HepG2 (cell line): ENCODE measurements at regions not wholly inside any gene's neighbourhood (a gene's known extent, or its start where the extent isn't known, plus 50 kb on each side); places are given as distances from the start of the nearest gene placed in this dataset.

ENCODE experiments used
- ATAC-seq: fragments of 200-7000 bp; cut with Tn5 transposase; 3 replicates; pipeline ENCODE4 v1.9.1; 2020; ENCODE audit warnings: mild to moderate bottlenecking, moderate library complexity
- BruUV-seq: library from RNA; stranded (reverse); fragments of 400-500 nt; replicated peaks from 2 replicates; lab custom pipeline; 2021; lab: Mats Ljungman, UMichigan
- CTCF ChIA-PET: fragments of 300-600 bp; formaldehyde crosslinking; extraction: SDS; loops from one replicate; lab custom pipeline; 2021; ENCODE audit warnings: low total read pairs, inconsistent platforms, low intra/inter-chr PET ratio; lab: Yijun Ruan, JAX
- POLR2A ChIA-PET: fragments of 350-600 bp; sonication (Branson Sonifier 250); formaldehyde crosslinking; loops from one replicate; lab custom pipeline; 2020; ENCODE audit warnings: antibody characterized with exemption, inconsistent platforms; lab: Yijun Ruan, JAX
- DNase-seq: peaks from one replicate; pipeline ENCODE4 v3.0.0-alpha.2; 2015; ENCODE audit warnings: low spot score
- FAIRE-seq: peaks from 3 replicates; lab custom pipeline; 2011; peaks lifted over from hg19 to GRCh38; lab: Jason Lieb, UNC
- H2AFZ ChIP-seq: one replicate; pipeline ENCODE4 v1.6.1; 2011; ENCODE audit warnings: low read length, inconsistent platforms
- H3K27ac ChIP-seq: fragments of 300-600 bp; 3 replicates; pipeline ENCODE4 v1.8.0; 2011; ENCODE audit warnings: mixed run types, mild to moderate bottlenecking, mixed read lengths, low read length, inconsistent platforms; ENCODE audit not compliant: insufficient read depth; ENCODE audit errors: extremely low read length
- H3K27me3 ChIP-seq, 2 experiments: fragments of 200-600 bp in 1 of 2; 2 replicates in 1 of 2; 3 replicates in 1 of 2; pipeline versions ENCODE4 v1.6.0 to v1.8.0; 2011; ENCODE audit warnings: low read length in 2 of 2, mild to moderate bottlenecking in 2 of 2, moderate library complexity in 2 of 2, inconsistent platforms in 1 of 2; ENCODE audit not compliant: insufficient read depth in 2 of 2, control insufficient read depth in 1 of 2
- H3K36me3 ChIP-seq, 2 experiments: fragments of 200-600 bp in 1 of 2; replicated peaks in 1 of 2; 2 replicates in 1 of 2; 3 replicates in 1 of 2; pipeline versions ENCODE4 v1.5.1 to v1.8.0; 2011; ENCODE audit warnings: low read length in 2 of 2, inconsistent platforms in 1 of 2; ENCODE audit not compliant: insufficient read depth in 2 of 2, control insufficient read depth in 1 of 2
- H3K4me1 ChIP-seq: 2 replicates; pipeline ENCODE4 v1.5.1; 2012; ENCODE audit warnings: low read length, inconsistent platforms; ENCODE audit not compliant: insufficient read depth
- H3K4me2 ChIP-seq: 2 replicates; pipeline ENCODE4 v1.6.0; 2011; ENCODE audit warnings: low read depth, low read length, inconsistent platforms
- H3K4me3 ChIP-seq, 3 experiments: fragments of 200-600 bp in 1 of 3; sonication (generic), shearing (Covaris generic) in 1 of 3; replicated peaks in 1 of 3; 2 replicates each; pipeline ENCODE4 v1.5.1; 2011 to 2016; ENCODE audit warnings: low read length in 3 of 3, inconsistent platforms in 2 of 3, low read depth in 2 of 3, mild to moderate bottlenecking in 2 of 3, control low read depth in 1 of 3, mixed read lengths in 1 of 3; ENCODE audit not compliant: insufficient read depth in 1 of 3
- H3K79me2 ChIP-seq: one replicate; pipeline ENCODE4 v1.6.1; 2011; ENCODE audit warnings: low read length, inconsistent platforms; ENCODE audit not compliant: insufficient read depth
- H3K9ac ChIP-seq: 2 replicates; pipeline ENCODE4 v1.6.0; 2011; ENCODE audit warnings: mild to moderate bottlenecking, low read depth, low read length, inconsistent platforms; ENCODE audit not compliant: insufficient read depth
- H3K9me3 ChIP-seq: 2 replicates; pipeline ENCODE4 v1.5.1; 2012; ENCODE audit warnings: mild to moderate bottlenecking, low read length
- H4K20me1 ChIP-seq: 2 replicates; pipeline ENCODE4 v1.6.0; 2011; ENCODE audit warnings: inconsistent platforms, mild to moderate bottlenecking, low read length, moderate library complexity; ENCODE audit not compliant: insufficient read depth
- CBFB ChIP-seq: sonication (generic); formaldehyde crosslinking; IDR thresholded peaks from 2 replicates; pipeline ENCODE4 v1.4.0; 2020; ENCODE audit warnings: missing genetic modification reagents
- CHD2 ChIP-seq: IDR thresholded peaks from 2 replicates; pipeline ENCODE4 v1.6.1; 2011; ENCODE audit warnings: low read depth, low read length, improper control_type of control experiment
- ELK4 ChIP-seq: sonication (generic); formaldehyde crosslinking; IDR thresholded peaks from 2 replicates; pipeline ENCODE4 v1.9.0; 2021; ENCODE audit warnings: missing genetic modification reagents, borderline replicate concordance
- ETS1 ChIP-seq: sonication (generic); formaldehyde crosslinking; IDR thresholded peaks from 2 replicates; pipeline ENCODE4 v1.4.0; 2020; ENCODE audit warnings: missing genetic modification reagents
- FOXA1 ChIP-seq, 2 experiments: fragments of 450-650 bp in 1 of 2; sonication (generic) in 1 of 2; formaldehyde crosslinking in 1 of 2; IDR thresholded peaks; 2 replicates each; pipeline versions ENCODE4 v1.4.0 to v1.6.1; 2016 to 2020; ENCODE audit warnings: missing genetic modification reagents in 1 of 2
- PHF21A ChIP-seq: sonication (generic); formaldehyde crosslinking; IDR thresholded peaks from 2 replicates; pipeline ENCODE4 v1.5.0; 2020; ENCODE audit warnings: mild to moderate bottlenecking, missing genetic modification reagents
- RORA ChIP-seq: sonication (generic); formaldehyde crosslinking; IDR thresholded peaks from 2 replicates; pipeline ENCODE4 v1.5.0; 2020; ENCODE audit warnings: mild to moderate bottlenecking, missing genetic modification reagents, moderate library complexity
- SP2 ChIP-seq: sonication (generic); formaldehyde crosslinking; IDR thresholded peaks from 2 replicates; pipeline ENCODE4 v1.5.1; 2020; ENCODE audit warnings: mild to moderate bottlenecking, missing genetic modification reagents
- ZNF503 ChIP-seq: sonication (generic); formaldehyde crosslinking; IDR thresholded peaks from 2 replicates; pipeline ENCODE4 v1.4.0; 2020; ENCODE audit warnings: missing genetic modification reagents
- ZNF552 ChIP-seq: sonication (generic); formaldehyde crosslinking; IDR thresholded peaks from 2 replicates; pipeline ENCODE4 v1.9.0; 2022; ENCODE audit warnings: missing genetic modification reagents, mild to moderate bottlenecking, borderline replicate concordance
- ZNF558 ChIP-seq: sonication (generic); formaldehyde crosslinking; IDR thresholded peaks from 2 replicates; pipeline ENCODE4 v1.9.0; 2022; ENCODE audit warnings: mild to moderate bottlenecking, missing genetic modification reagents, borderline replicate concordance
- ZNF713 ChIP-seq: sonication (generic); formaldehyde crosslinking; IDR thresholded peaks from 2 replicates; pipeline ENCODE4 v1.4.0; 2020; ENCODE audit warnings: mild to moderate bottlenecking, missing genetic modification reagents
- WGBS: methylation state at CpG from one replicate; pipeline ENCODE4 v1.1.6; 2017; ENCODE audit warnings: low lambda C conversion rate; 5-methylcytosine and 5-hydroxymethylcytosine counted together
- in situ Hi-C: cut with HindIII; loops from 2 replicates; pipeline ENCODE4 v1.10.0; 2017; ENCODE audit warnings: low pct_unique_long_range_greater_than_20kb; ENCODE audit not compliant: extremely low pct_ligation_motif_present
- intact Hi-C: fragments of 100-400 bp; cut with micrococcal nuclease; formaldehyde crosslinking; loops from one replicate; pipeline ENCODE4 v1.10.0; 2022; ENCODE audit not compliant: unreplicated experiment
- TF ChIP-seq, protein P1 (sequence below): sonication (generic); formaldehyde crosslinking; IDR thresholded peaks from 2 replicates; pipeline ENCODE4 v1.4.0; 2020; ENCODE audit warnings: missing genetic modification reagents
- TF ChIP-seq, protein P2 (sequence below): IDR thresholded peaks from 2 replicates; pipeline ENCODE4 v1.6.1; 2016

DNA sequence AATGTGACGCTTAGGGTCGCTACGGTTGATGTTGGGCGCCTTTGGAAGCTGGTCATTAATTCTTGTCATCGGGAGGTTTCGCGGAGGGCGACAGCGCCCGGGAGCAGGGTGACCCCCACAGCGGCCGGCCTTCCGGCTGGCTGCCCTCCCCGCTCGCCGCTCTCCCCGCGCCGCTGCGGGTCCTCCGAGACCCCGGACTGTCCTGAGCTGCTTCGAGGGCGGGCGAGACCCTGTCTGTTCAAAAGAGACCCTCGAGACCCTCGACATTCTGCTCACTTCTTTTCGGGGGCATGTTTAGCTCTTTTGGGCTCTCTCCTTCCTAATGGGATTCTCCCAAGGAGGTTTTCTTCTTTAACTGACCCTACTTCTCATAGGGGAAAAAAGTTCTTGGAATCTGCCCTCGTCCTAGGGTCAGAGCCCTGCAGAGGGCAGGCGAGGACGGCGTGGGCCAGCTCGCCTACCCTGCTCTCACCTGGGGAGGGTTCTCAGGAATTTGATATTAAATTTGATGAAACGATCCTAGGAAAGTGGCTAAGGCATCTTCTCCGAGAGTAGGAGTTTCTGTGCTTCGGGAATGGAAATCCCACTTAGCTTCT is 257.0 kb downstream of the OTUD1 start:
- no peak for FAIRE-seq
- TF ChIP-seq PHF21A (CRISPR knock-in tag): no peak
- TF ChIP-seq ETS1: no peak
- TF ChIP-seq ZNF713 (CRISPR knock-in tag): no peak
- TF ChIP-seq CHD2: no peak
- TF ChIP-seq SP2 (CRISPR knock-in tag): no peak
- TF ChIP-seq ZNF503 (CRISPR knock-in tag): no peak
- TF ChIP-seq, protein P1, sequence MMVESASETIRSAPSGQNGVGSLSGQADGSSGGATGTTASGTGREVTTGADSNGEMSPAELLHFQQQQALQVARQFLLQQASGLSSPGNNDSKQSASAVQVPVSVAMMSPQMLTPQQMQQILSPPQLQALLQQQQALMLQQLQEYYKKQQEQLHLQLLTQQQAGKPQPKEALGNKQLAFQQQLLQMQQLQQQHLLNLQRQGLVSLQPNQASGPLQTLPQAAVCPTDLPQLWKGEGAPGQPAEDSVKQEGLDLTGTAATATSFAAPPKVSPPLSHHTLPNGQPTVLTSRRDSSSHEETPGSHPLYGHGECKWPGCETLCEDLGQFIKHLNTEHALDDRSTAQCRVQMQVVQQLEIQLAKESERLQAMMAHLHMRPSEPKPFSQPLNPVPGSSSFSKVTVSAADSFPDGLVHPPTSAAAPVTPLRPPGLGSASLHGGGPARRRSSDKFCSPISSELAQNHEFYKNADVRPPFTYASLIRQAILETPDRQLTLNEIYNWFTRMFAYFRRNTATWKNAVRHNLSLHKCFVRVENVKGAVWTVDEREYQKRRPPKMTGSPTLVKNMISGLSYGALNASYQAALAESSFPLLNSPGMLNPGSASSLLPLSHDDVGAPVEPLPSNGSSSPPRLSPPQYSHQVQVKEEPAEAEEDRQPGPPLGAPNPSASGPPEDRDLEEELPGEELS: no peak
- TF ChIP-seq, protein P2, sequence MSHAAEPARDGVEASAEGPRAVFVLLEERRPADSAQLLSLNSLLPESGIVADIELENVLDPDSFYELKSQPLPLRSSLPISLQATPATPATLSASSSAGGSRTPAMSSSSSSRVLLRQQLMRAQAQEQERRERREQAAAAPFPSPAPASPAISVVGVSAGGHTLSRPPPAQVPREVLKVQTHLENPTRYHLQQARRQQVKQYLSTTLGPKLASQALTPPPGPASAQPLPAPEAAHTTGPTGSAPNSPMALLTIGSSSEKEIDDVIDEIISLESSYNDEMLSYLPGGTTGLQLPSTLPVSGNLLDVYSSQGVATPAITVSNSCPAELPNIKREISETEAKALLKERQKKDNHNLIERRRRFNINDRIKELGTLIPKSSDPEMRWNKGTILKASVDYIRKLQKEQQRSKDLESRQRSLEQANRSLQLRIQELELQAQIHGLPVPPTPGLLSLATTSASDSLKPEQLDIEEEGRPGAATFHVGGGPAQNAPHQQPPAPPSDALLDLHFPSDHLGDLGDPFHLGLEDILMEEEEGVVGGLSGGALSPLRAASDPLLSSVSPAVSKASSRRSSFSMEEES (CRISPR knock-in tag): no peak
- no peak for TF ChIP-seq RORA (CRISPR knock-in tag)
- no peak for TF ChIP-seq FOXA1 (IDR thresholded peaks at IDR 0.05)
- TF ChIP-seq FOXA1 (CRISPR knock-in tag; IDR thresholded peaks at IDR 0.05): no peak
- TF ChIP-seq ZNF558 (CRISPR knock-in tag): no peak
- no peak for TF ChIP-seq CBFB (CRISPR knock-in tag)
- no peak for TF ChIP-seq ELK4 (CRISPR knock-in tag)
- TF ChIP-seq ZNF552 (CRISPR knock-in tag): no peak
- TF ChIP-seq, all 625 proteins: peak for 0

More for the DNA sequence above, 257.0 kb downstream of the OTUD1 start:
- no peak for ATAC-seq
- Histone ChIP-seq H3K4me2 (no peak overlapping the region), H3K9me3 (no peaks in the 10 kb centered on the region), H2AFZ (no peak overlapping the region), H4K20me1 (no peaks in the 10 kb centered on the region), H3K4me1 (no peaks in the 10 kb centered on the region), H3K27ac (no peak overlapping the region), H3K27me3 (peaks cover 4 to 28% of the 10 kb centered on the region in 2 experiments; a peak in 3 of 5 replicates), H3K4me3 (no peak overlapping the region), H3K9ac (no peak overlapping the region), H3K36me3 (no peaks in the 10 kb centered on the region), H3K79me2 (no peaks in the 10 kb centered on the region)
- CTCF ChIA-PET: no interaction called here
- 11% methylated on average over 15 of the region's 36 CpGs for WGBS
- intact Hi-C loops (no loop called here), in situ Hi-C loops (loop anchor here (10.0 to 25.0 kb wide), 2 partner anchors 381 to 534 kb away; no protein-coding TSS in a partner anchor)
- POLR2A ChIA-PET: no interaction called here
- BruUV-seq: no TSS peak
- DNase-seq: no peak
